OCI-LY7 (cell line): ENCODE measurements at regions not wholly inside any gene's neighbourhood (a gene's known extent, or its start where the extent isn't known, plus 50 kb on each side); places are given as distances from the start of the nearest gene placed in this dataset.

ENCODE experiments used
- BruUV-seq: library from RNA; stranded (reverse); fragments of 400-500 nt; replicated peaks from 2 replicates; lab custom pipeline; 2021; lab: Mats Ljungman, UMichigan
- CTCF ChIA-PET: fragments of 300-600 bp; sonication (Branson Sonifier 250); formaldehyde crosslinking; loops from one replicate; lab custom pipeline; 2022; ENCODE audit warnings: antibody characterized with exemption; ENCODE audit not compliant: unreplicated experiment; lab: Charles Lee
- POLR2A ChIA-PET: fragments of 300-600 bp; sonication (Branson Sonifier 250); formaldehyde crosslinking; loops from one replicate; lab custom pipeline; 2022; ENCODE audit warnings: antibody characterized with exemption; lab: Charles Lee
- DNase-seq: peaks from one replicate; pipeline ENCODE4 v3.0.0-alpha.2; 2015; ENCODE audit warnings: low spot score
- H2AFZ ChIP-seq: fragments of 200-600 bp; sonication (generic), shearing (Covaris generic); 2 replicates; pipeline ENCODE4 v1.6.1; 2014; ENCODE audit warnings: mild to moderate bottlenecking, antibody characterized with exemption, low read length, moderate library complexity
- H3K27ac ChIP-seq: fragments of 200-600 bp; sonication (generic); 2 replicates; pipeline ENCODE4 v1.5.1; 2014; ENCODE audit warnings: mixed run types, low read depth, mild to moderate bottlenecking, moderate library complexity, low read length, inconsistent platforms; ENCODE audit not compliant: poor library complexity, severe bottlenecking
- H3K36me3 ChIP-seq: fragments of 200-600 bp; sonication (generic); 2 replicates; pipeline ENCODE4 v1.6.1; 2014; ENCODE audit warnings: mild to moderate bottlenecking, antibody characterized with exemption, low read length, moderate library complexity, mixed read lengths; ENCODE audit not compliant: insufficient read depth
- H3K4me1 ChIP-seq: fragments of 200-600 bp; sonication (generic); 2 replicates; pipeline ENCODE4 v1.5.1; 2014; ENCODE audit warnings: mild to moderate bottlenecking, low read length; ENCODE audit not compliant: insufficient read depth, poor library complexity, severe bottlenecking
- H3K4me2 ChIP-seq: fragments of 200-600 bp; sonication (generic); 2 replicates; pipeline ENCODE4 v1.6.1; 2014; ENCODE audit warnings: mild to moderate bottlenecking, low read length
- H3K4me3 ChIP-seq: fragments of 200-600 bp; sonication (generic); 2 replicates; pipeline ENCODE4 v1.5.1; 2014; ENCODE audit warnings: mild to moderate bottlenecking, low read depth, low read length; ENCODE audit not compliant: poor library complexity, severe bottlenecking
- H3K79me2 ChIP-seq: fragments of 200-600 bp; sonication (generic); 2 replicates; pipeline ENCODE4 v1.6.1; 2016; ENCODE audit warnings: low read depth, mild to moderate bottlenecking, low read length, moderate library complexity, mixed read lengths; ENCODE audit not compliant: insufficient read depth
- H3K9me2 ChIP-seq: fragments of 200-600 bp; sonication (generic); 2 replicates; pipeline ENCODE4 v1.6.1; 2016; ENCODE audit warnings: mild to moderate bottlenecking, low read length, mixed read lengths; ENCODE audit not compliant: insufficient read depth
- H3K9me3 ChIP-seq: fragments of 200-600 bp; sonication (generic); 2 replicates; pipeline ENCODE4 v1.6.1; 2014; ENCODE audit warnings: mild to moderate bottlenecking, mixed run types, low read length, mixed read lengths
- H4K20me1 ChIP-seq: fragments of 200-600 bp; sonication (generic); 2 replicates; pipeline ENCODE4 v1.6.1; 2014; ENCODE audit warnings: mild to moderate bottlenecking, antibody characterized with exemption, low read length, moderate library complexity, mixed read lengths; ENCODE audit not compliant: insufficient read depth
- CTCF ChIP-seq: fragments of 200-600 bp; sonication (generic); conservative IDR thresholded peaks from 2 replicates; pipeline ENCODE4 v1.5.1; 2014; ENCODE audit warnings: mild to moderate bottlenecking, antibody characterized with exemption, low read length, moderate library complexity, mixed read lengths
- EZH2phosphoT487 ChIP-seq: fragments of 200-600 bp; sonication (generic); IDR thresholded peaks from 2 replicates; pipeline ENCODE4 v1.6.1; 2018; ENCODE audit warnings: low read depth, borderline replicate concordance, mild to moderate bottlenecking, mixed run types, antibody characterized with exemption, low read length, moderate library complexity, mixed read lengths
- intact Hi-C: fragments of 100-400 bp; cut with micrococcal nuclease; formaldehyde crosslinking; loops from one replicate; pipeline ENCODE4 v1.10.0; 2022; ENCODE audit not compliant: unreplicated experiment

GRCh38 chr10:43751646-43752045, 103.0 kb upstream of the ZNF32 start:
- Histone ChIP-seq H3K9me2 (no peaks in the 10 kb centered on the region), H3K9me3 (no peaks in the 10 kb centered on the region), H3K27ac (no peak overlapping the region), H4K20me1 (no peaks in the 10 kb centered on the region), H2AFZ (no peak overlapping the region), H3K4me1 (no peaks in the 10 kb centered on the region), H3K36me3 (no peaks in the 10 kb centered on the region), H3K79me2 (no peaks in the 10 kb centered on the region), H3K4me3 (no peak overlapping the region), H3K4me2 (no peak overlapping the region)
- BruUV-seq, result no TSS peak
- TF ChIP-seq EZH2phosphoT487 (no peak), CTCF (no peak)
- intact Hi-C loops, result no loop called here
- no peak for DNase-seq
- ChIA-PET POLR2A (no interaction called here), CTCF (no interaction called here)

- H3K4me1 ChIP-seq, result no peaks in the 10 kb centered on the region
- H4K20me1 ChIP-seq, result no peaks in the 10 kb centered on the region
- ChIA-PET CTCF (no interaction called here), POLR2A (no interaction called here)
- no peak overlapping the region for H3K27ac ChIP-seq
- no peak overlapping the region for H3K4me2 ChIP-seq
- TF ChIP-seq EZH2phosphoT487 (no peak), CTCF (no peak)
- intact Hi-C loops, result no loop called here
- H3K9me2 ChIP-seq, result no peaks in the 10 kb centered on the region
- no peaks in the 10 kb centered on the region for H3K79me2 ChIP-seq
- no TSS peak for BruUV-seq
- no peaks in the 10 kb centered on the region for H3K36me3 ChIP-seq
- no peak overlapping the region for H2AFZ ChIP-seq
- H3K4me3 ChIP-seq, result no peak overlapping the region
- H3K9me3 ChIP-seq, result no peaks in the 10 kb centered on the region
- no peak for DNase-seq
These were observed 101.4 kb upstream of the ZNF32 start for GRCh38 chr10:43749940-43750552.

- no peaks in the 10 kb centered on the region for H3K9me2 ChIP-seq
- no peak overlapping the region for H3K4me3 ChIP-seq
- no peak overlapping the region for H2AFZ ChIP-seq
- BruUV-seq, result no TSS peak
- ChIA-PET CTCF (no interaction called here), POLR2A (no interaction called here)
- intact Hi-C loops, result no loop called here
- H3K36me3 ChIP-seq, result no peaks in the 10 kb centered on the region
- no peaks in the 10 kb centered on the region for H4K20me1 ChIP-seq
- no peak overlapping the region for H3K4me2 ChIP-seq
- DNase-seq, result no peak
- no peak overlapping the region for H3K27ac ChIP-seq
- no peaks in the 10 kb centered on the region for H3K9me3 ChIP-seq
- H3K79me2 ChIP-seq, result no peaks in the 10 kb centered on the region
- no peak for TF ChIP-seq CTCF
- no peak for TF ChIP-seq EZH2phosphoT487
- H3K4me1 ChIP-seq, result no peaks in the 10 kb centered on the region
These were observed 100.5 kb upstream of the ZNF32 start for GRCh38 chr10:43749145-43749576.
